BJ (cell line): ENCODE measurements at regions not wholly inside any gene's neighbourhood (a gene's known extent, or its start where the extent isn't known, plus 50 kb on each side); places are given as distances from the start of the nearest gene placed in this dataset.

Source experiments
- CTCF ChIA-PET: fragments of 350-600 bp; formaldehyde crosslinking; extraction: SDS; loops from one replicate; lab custom pipeline; 2021; ENCODE audit warnings: antibody characterized with exemption, inconsistent platforms; lab: Yijun Ruan, JAX
- POLR2A ChIA-PET: fragments of 300-600 bp; sonication (Branson Sonifier 250); formaldehyde crosslinking; extraction: SDS; loops from one replicate; lab custom pipeline; 2021; ENCODE audit warnings: antibody characterized with exemption; lab: Charles Lee
- DNase-seq: peaks from one replicate; pipeline ENCODE4 v3.0.0-alpha.2; 2011; ENCODE audit warnings: low read depth
- H3K27me3 ChIP-seq: 2 replicates; pipeline ENCODE4 v1.6.0; 2011; ENCODE audit warnings: low read length; ENCODE audit not compliant: control insufficient read depth, insufficient read depth
- H3K36me3 ChIP-seq: 2 replicates; pipeline ENCODE4 v1.5.1; 2011; ENCODE audit warnings: low read length; ENCODE audit not compliant: control insufficient read depth, insufficient read depth
- H3K4me3 ChIP-seq: 2 replicates; pipeline ENCODE4 v1.5.1; 2011; ENCODE audit warnings: low read depth, mild to moderate bottlenecking, control low read depth, low read length
- TF ChIP-seq, protein P1 (sequence below): IDR thresholded peaks from 2 replicates; pipeline ENCODE4 v1.5.1; 2011; ENCODE audit warnings: low read depth, mild to moderate bottlenecking, control low read depth, inconsistent platforms, low read length, moderate library complexity; ENCODE audit not compliant: insufficient read depth

DNA sequence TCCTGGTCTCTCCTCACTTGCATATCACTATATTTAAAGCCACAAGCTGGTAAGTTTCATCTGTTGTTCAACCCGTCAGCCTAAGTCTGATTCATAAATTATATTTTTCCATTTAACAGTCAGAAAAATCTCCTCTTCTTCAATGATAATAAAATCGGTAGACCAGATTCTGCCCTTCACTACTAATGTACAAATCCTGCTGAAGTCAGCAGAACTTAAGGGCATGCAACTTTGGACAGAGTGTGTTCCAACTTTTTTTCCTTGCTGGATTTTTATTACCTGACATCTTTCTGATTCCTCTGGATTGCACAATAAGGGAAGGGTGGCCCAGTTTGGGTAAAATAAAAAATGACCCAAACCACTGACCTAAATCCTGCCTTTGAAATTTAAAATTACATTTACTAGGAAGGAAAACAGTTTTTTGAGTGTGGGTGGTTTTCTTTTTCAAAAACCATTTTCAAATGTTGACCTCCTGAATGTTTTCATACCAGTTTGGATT lies 125.4 kb upstream of the DIO2 start:
- H3K27me3 ChIP-seq = no peaks in the 10 kb centered on the region
- DNase-seq = no peak
- CTCF ChIA-PET = interaction anchor here (1.0 kb wide), 1 partner anchor 19 kb away, joined by 3 read pairs; no protein-coding TSS in a partner anchor
- TF ChIP-seq, protein P1, sequence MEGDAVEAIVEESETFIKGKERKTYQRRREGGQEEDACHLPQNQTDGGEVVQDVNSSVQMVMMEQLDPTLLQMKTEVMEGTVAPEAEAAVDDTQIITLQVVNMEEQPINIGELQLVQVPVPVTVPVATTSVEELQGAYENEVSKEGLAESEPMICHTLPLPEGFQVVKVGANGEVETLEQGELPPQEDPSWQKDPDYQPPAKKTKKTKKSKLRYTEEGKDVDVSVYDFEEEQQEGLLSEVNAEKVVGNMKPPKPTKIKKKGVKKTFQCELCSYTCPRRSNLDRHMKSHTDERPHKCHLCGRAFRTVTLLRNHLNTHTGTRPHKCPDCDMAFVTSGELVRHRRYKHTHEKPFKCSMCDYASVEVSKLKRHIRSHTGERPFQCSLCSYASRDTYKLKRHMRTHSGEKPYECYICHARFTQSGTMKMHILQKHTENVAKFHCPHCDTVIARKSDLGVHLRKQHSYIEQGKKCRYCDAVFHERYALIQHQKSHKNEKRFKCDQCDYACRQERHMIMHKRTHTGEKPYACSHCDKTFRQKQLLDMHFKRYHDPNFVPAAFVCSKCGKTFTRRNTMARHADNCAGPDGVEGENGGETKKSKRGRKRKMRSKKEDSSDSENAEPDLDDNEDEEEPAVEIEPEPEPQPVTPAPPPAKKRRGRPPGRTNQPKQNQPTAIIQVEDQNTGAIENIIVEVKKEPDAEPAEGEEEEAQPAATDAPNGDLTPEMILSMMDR = no peak
- H3K36me3 ChIP-seq = no peaks in the 10 kb centered on the region
- POLR2A ChIA-PET = no interaction called here
- H3K4me3 ChIP-seq = no peak overlapping the region

DNA sequence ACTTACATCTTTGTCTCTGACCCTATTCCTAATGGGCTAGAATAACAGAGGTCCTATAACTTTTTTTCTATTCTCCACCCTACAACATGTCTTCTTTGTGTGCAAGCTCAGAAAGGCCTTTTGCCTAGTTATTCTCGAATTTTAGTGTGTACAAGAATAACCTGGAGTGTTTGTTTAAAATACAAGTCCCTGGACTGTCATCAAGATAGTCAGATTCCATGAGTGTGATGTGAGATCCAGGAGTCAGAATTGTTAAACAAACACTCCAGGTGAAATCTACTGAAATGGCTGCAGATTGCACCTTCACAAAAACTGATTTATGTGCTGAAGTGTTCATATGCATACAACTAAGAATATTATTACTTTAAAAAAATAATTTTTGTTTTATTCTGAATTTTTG lies 114.4 kb upstream of the DIO2 start:
- DNase-seq = no peak
- no peaks in the 10 kb centered on the region for H3K27me3 ChIP-seq
- H3K36me3 ChIP-seq = no peaks in the 10 kb centered on the region
- POLR2A ChIA-PET = no interaction called here
- no peak overlapping the region for H3K4me3 ChIP-seq
- CTCF ChIA-PET = interaction anchor here (0.9 kb wide), 1 partner anchor 9 kb away, joined by 4 read pairs; no protein-coding TSS in a partner anchor
- TF ChIP-seq, protein P1 = no peak

DNA sequence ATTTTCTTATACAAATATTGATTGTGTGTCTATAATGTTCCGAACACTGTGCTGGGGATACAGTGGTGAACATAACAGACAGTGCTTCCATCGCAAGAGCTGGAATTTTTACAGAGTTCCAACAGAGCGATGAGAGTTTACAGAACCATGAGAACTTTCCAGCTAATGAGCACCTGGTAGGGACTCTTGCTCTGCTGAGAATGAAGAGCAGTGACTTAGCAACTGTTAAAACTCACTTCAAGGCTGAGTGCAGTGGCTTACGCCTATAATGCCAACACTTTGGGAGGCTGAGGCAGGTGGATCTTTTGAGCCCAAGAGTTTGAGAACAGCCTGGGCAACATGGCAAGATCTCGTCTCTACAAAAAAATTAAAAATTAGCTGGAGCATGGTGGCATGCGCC lies 113.8 kb upstream of the DIO2 start:
- Histone ChIP-seq H3K27me3 (no peaks in the 10 kb centered on the region), H3K36me3 (no peaks in the 10 kb centered on the region), H3K4me3 (no peak overlapping the region)
- TF ChIP-seq, protein P1 = no peak
- ChIA-PET CTCF (interaction anchor here (0.9 to 1.2 kb wide), 2 partner anchors 9 to 63 kb away, joined by 3 to 4 read pairs; no protein-coding TSS in a partner anchor), POLR2A (no interaction called here)
- DNase-seq = no peak

DNA sequence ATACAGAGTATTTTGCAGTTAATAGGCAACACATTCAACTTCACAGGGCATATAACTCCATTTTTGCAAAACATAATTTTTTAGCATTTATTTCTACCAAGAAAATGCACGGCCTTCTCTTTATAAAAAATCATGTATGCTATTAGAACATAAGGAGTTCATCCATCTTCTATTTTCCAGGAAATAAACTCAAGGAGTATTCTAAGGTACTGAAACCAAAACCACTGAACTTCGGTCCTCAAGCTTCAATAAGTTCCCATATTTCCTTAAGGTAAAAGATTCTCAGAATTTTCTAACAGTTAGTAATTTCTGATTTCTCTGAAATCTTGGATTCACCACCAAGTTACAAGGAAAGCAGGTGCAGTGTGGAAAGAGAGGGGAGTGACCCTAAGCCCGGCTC lies 113.3 kb upstream of the DIO2 start:
- POLR2A ChIA-PET = no interaction called here
- DNase-seq = no peak

GRCh38 chr14:80323038-80323665 lies 111.8 kb upstream of the DIO2 start:
- no peak for DNase-seq
- ChIA-PET POLR2A (no interaction called here), CTCF (no interaction called here)
- Histone ChIP-seq H3K4me3 (no peak overlapping the region), H3K36me3 (no peaks in the 10 kb centered on the region), H3K27me3 (no peaks in the 10 kb centered on the region)
- TF ChIP-seq, protein P1 = no peak

More for the DNA sequence above, 113.3 kb upstream of the DIO2 start:
- Histone ChIP-seq H3K36me3 (no peaks in the 10 kb centered on the region), H3K4me3 (no peak overlapping the region), H3K27me3 (no peaks in the 10 kb centered on the region)
- TF ChIP-seq, protein P1 = no peak
- CTCF ChIA-PET = interaction anchor here (1.2 kb wide), 1 partner anchor 63 kb away, joined by 3 read pairs; no protein-coding TSS in a partner anchor
